Lung (tissue), 11 donors: ENCODE measurements at regions not wholly inside any gene's neighbourhood (a gene's known extent, or its start where the extent isn't known, plus 50 kb on each side); places are given as distances from the start of the nearest gene placed in this dataset.
A peak's percentile ranks its signal among the peaks of the same experiment; 100 is the strongest.

Source experiments
- ATAC-seq: fragments of 200-7000 bp; cut with Tn5 transposase; one replicate; pipeline ENCODE4 v1.9.1; 2020; ENCODE audit warnings: moderate number of reproducible peaks; ENCODE audit not compliant: insufficient read depth, low FRiP score
- DNase-seq, 3 donors: peaks; one replicate each; pipeline ENCODE4 v3.0.0-alpha.2; 2013 to 2017
- H3K27ac ChIP-seq, 2 donors: one replicate each; pipeline ENCODE4 v1.5.1; 2013; ENCODE audit warnings: mild to moderate bottlenecking in 2 of 2, moderate library complexity in 2 of 2, control low read depth in 1 of 2, inconsistent platforms in 1 of 2, low read depth in 1 of 2, low read length in 1 of 2
- H3K27me3 ChIP-seq, 3 donors: one replicate each; pipeline ENCODE4 v1.5.1; 2013; ENCODE audit warnings: low read length in 2 of 3; ENCODE audit not compliant: control insufficient read depth in 3 of 3, insufficient read depth in 3 of 3
- H3K36me3 ChIP-seq, 4 donors: one replicate each; pipeline ENCODE4 v1.5.1; 2013; ENCODE audit warnings: low read length in 4 of 4, mild to moderate bottlenecking in 1 of 4, moderate library complexity in 1 of 4; ENCODE audit not compliant: control insufficient read depth in 4 of 4, insufficient read depth in 4 of 4
- H3K4me1 ChIP-seq, 5 donors: one replicate each; pipeline ENCODE4 v1.5.1; 2013; ENCODE audit warnings: low read length in 5 of 5, mild to moderate bottlenecking in 2 of 5, moderate library complexity in 1 of 5; ENCODE audit not compliant: control insufficient read depth in 5 of 5, insufficient read depth in 5 of 5
- H3K4me3 ChIP-seq: one replicate; pipeline ENCODE4 v1.5.1; 2013; ENCODE audit warnings: mild to moderate bottlenecking, control low read depth, moderate library complexity
- H3K9ac ChIP-seq, 2 donors: one replicate each; pipeline ENCODE4 v1.5.1; 2013; ENCODE audit warnings: low read length in 2 of 2, control low read depth in 1 of 2; ENCODE audit not compliant: insufficient read depth in 1 of 2
- H3K9me3 ChIP-seq, 4 donors: one replicate each; pipeline ENCODE4 v1.5.1; 2013; ENCODE audit warnings: low read length in 3 of 4, mild to moderate bottlenecking in 1 of 4, moderate library complexity in 1 of 4; ENCODE audit not compliant: control insufficient read depth in 4 of 4, insufficient read depth in 3 of 4
- CTCF ChIP-seq: IDR thresholded peaks from 2 replicates; pipeline ENCODE4 v1.5.1; 2012; ENCODE audit warnings: mild to moderate bottlenecking; ENCODE audit errors: control extremely low read depth, extremely low read depth
- WGBS, 2 donors: extraction: QIAGEN DNeasy Blood & Tissue Kit; methylation state at CpG; one replicate each; pipeline ENCODE4 v1.1.7; 2013; 5-methylcytosine and 5-hydroxymethylcytosine counted together
- donor health status: control.
- donor health status: control.
- donor health status: Bipolar disorder and iron deficiency.
- donor health status: healthy.
- donor health status: DM: yes; HTN: yes; CAD: no.

GRCh38 chr12:59181196-59181777 lies 261.0 kb upstream of the LRIG3 start:
- 83 to 91% methylated on average over 2 of the region's 2 CpGs for WGBS, 2 donors
- Histone ChIP-seq H3K4me1 (no peaks in the 10 kb centered on the region), H3K4me3 (no peak overlapping the region), H3K9me3 (no peaks in the 10 kb centered on the region), H3K27ac (no peak overlapping the region), H3K9ac (no peak overlapping the region), H3K36me3 (no peaks in the 10 kb centered on the region), H3K27me3 (no peaks in the 10 kb centered on the region)
- no peak for TF ChIP-seq CTCF
- ATAC-seq (no peak), DNase-seq (no peak)

- no peak for TF ChIP-seq CTCF
- no peak for ATAC-seq
- WGBS, 2 donors: 55 to 58% methylated on average over 1 of the region's 1 CpG
Observed at GRCh38 chr12:59179231-59179630, 258.9 kb upstream of the LRIG3 start.

GRCh38 chr12:59173695-59174094 lies 253.4 kb upstream of the LRIG3 start:
- Histone ChIP-seq H3K4me1 (no peaks in the 10 kb centered on the region), H3K9me3 (no peaks in the 10 kb centered on the region), H3K4me3 (no peak overlapping the region), H3K27me3 (no peaks in the 10 kb centered on the region), H3K9ac (no peak overlapping the region), H3K36me3 (no peaks in the 10 kb centered on the region), H3K27ac (no peak overlapping the region)
- DNase-seq: peak in 1 of 3 donors; percentile 29
- no peak for TF ChIP-seq CTCF
- 72 to 84% methylated on average over 4 of the region's 4 CpGs for WGBS, 2 donors
- no peak for ATAC-seq

More at GRCh38 chr12:59179231-59179630, 258.9 kb upstream of the LRIG3 start:
- Histone ChIP-seq H3K36me3 (no peaks in the 10 kb centered on the region), H3K4me1 (no peaks in the 10 kb centered on the region), H3K27ac (no peak overlapping the region), H3K9me3 (no peaks in the 10 kb centered on the region), H3K9ac (no peak overlapping the region), H3K27me3 (no peaks in the 10 kb centered on the region), H3K4me3 (no peak overlapping the region)
- no peak for DNase-seq

- TF ChIP-seq CTCF: no peak
- WGBS, 2 donors: 68 to 80% methylated on average over 2 of the region's 2 CpGs
Observed at GRCh38 chr12:59168647-59169046, 248.3 kb upstream of the LRIG3 start.

More at GRCh38 chr12:59168647-59169046, 248.3 kb upstream of the LRIG3 start:
- DNase-seq (no peak), ATAC-seq (no peak)
- Histone ChIP-seq H3K9ac (no peak overlapping the region), H3K36me3 (no peaks in the 10 kb centered on the region), H3K4me1 (no peaks in the 10 kb centered on the region), H3K9me3 (no peaks in the 10 kb centered on the region), H3K4me3 (no peak overlapping the region), H3K27me3 (no peaks in the 10 kb centered on the region), H3K27ac (no peak overlapping the region)
